Neuronal stem cell (in vitro differentiated cells): ENCODE measurements at regions not wholly inside any gene's neighbourhood (a gene's known extent, or its start where the extent isn't known, plus 50 kb on each side); places are given as distances from the start of the nearest gene placed in this dataset.

Experiments
- DNase-seq: peaks from one replicate; pipeline ENCODE4 v3.0.0-alpha.2; 2013; ENCODE audit warnings: low spot score
- H2AFZ ChIP-seq: one replicate; pipeline ENCODE4 v1.6.1; 2013; ENCODE audit warnings: mild to moderate bottlenecking, low read length, inconsistent platforms
- H2AK5ac ChIP-seq: 2 replicates; pipeline ENCODE4 v1.6.1; 2013; ENCODE audit warnings: low read depth, mild to moderate bottlenecking, inconsistent platforms, low read length, moderate library complexity, mixed read lengths
- H2BK120ac ChIP-seq: 2 replicates; pipeline ENCODE4 v1.6.1; 2013; ENCODE audit warnings: low read depth, mild to moderate bottlenecking, inconsistent platforms, low read length, moderate library complexity, mixed read lengths
- H2BK12ac ChIP-seq: one replicate; pipeline ENCODE4 v1.6.1; 2013; ENCODE audit warnings: low read length, inconsistent platforms
- H2BK15ac ChIP-seq: 2 replicates; pipeline ENCODE4 v1.6.1; 2013; ENCODE audit warnings: mild to moderate bottlenecking, low read length, inconsistent platforms, mixed read lengths
- H2BK5ac ChIP-seq: one replicate; pipeline ENCODE4 v1.6.1; 2013; ENCODE audit warnings: inconsistent platforms, mild to moderate bottlenecking, low read length, moderate library complexity
- H3K14ac ChIP-seq: one replicate; pipeline ENCODE4 v1.6.1; 2013; ENCODE audit warnings: low read length, inconsistent platforms
- H3K18ac ChIP-seq: 2 replicates; pipeline ENCODE4 v1.6.1; 2013; ENCODE audit warnings: low read length, inconsistent platforms
- H3K23ac ChIP-seq: 2 replicates; pipeline ENCODE4 v1.6.1; 2013; ENCODE audit warnings: low read depth, mild to moderate bottlenecking, mixed read lengths, low read length, inconsistent platforms; ENCODE audit not compliant: poor library complexity
- H3K27ac ChIP-seq: replicated peaks from 3 replicates; pipeline ENCODE4 v1.5.1; 2013; ENCODE audit warnings: low read length, inconsistent platforms
- H3K27me3 ChIP-seq, 3 experiments: 2 replicates each; pipeline ENCODE4 v1.6.1; 2013; ENCODE audit warnings: low read length in 3 of 3, mild to moderate bottlenecking in 2 of 3, inconsistent platforms in 1 of 3, low read depth in 1 of 3, mixed read lengths in 1 of 3, moderate library complexity in 1 of 3; ENCODE audit not compliant: control insufficient read depth in 3 of 3, insufficient read depth in 3 of 3
- H3K36me3 ChIP-seq, 2 donors: replicated peaks in 1 of 2; 2 replicates each; pipeline ENCODE4 v1.6.1; 2013; ENCODE audit warnings: low read length in 2 of 2; ENCODE audit not compliant: control insufficient read depth in 2 of 2, insufficient read depth in 2 of 2
- H3K4ac ChIP-seq: 2 replicates; pipeline ENCODE4 v1.6.1; 2013; ENCODE audit warnings: inconsistent platforms, mild to moderate bottlenecking, low read length, moderate library complexity
- H3K4me1 ChIP-seq, 2 donors: 1 replicate in 1 of 2; 2 replicates in 1 of 2; pipeline ENCODE4 v1.6.1; 2013; ENCODE audit warnings: low read length in 2 of 2, low read depth in 1 of 2; ENCODE audit not compliant: control insufficient read depth in 2 of 2, insufficient read depth in 1 of 2
- H3K4me2 ChIP-seq: one replicate; pipeline ENCODE4 v1.6.1; 2013; ENCODE audit warnings: mild to moderate bottlenecking, low read length, inconsistent platforms; ENCODE audit not compliant: insufficient read depth, poor library complexity, severe bottlenecking
- H3K4me3 ChIP-seq, 2 donors: 2 replicates each; pipeline ENCODE4 v1.5.1; 2013; ENCODE audit warnings: low read length in 2 of 2, mild to moderate bottlenecking in 2 of 2, inconsistent platforms in 1 of 2, moderate library complexity in 1 of 2
- H3K79me1 ChIP-seq: one replicate; pipeline ENCODE4 v1.6.1; 2013; ENCODE audit warnings: low read depth, mild to moderate bottlenecking, inconsistent platforms, low read length, moderate library complexity
- H3K9ac ChIP-seq: one replicate; pipeline ENCODE4 v1.6.1; 2013; ENCODE audit warnings: mild to moderate bottlenecking, low read depth, low read length, inconsistent platforms; ENCODE audit not compliant: poor library complexity
- H3K9me3 ChIP-seq, 2 donors: replicated peaks in 1 of 2; 2 replicates each; pipeline versions ENCODE3 to v1.6.1; 2013; ENCODE audit warnings: low read length in 2 of 2, mild to moderate bottlenecking in 2 of 2, inconsistent platforms in 1 of 2, low read depth in 1 of 2, mixed read lengths in 1 of 2, moderate library complexity in 1 of 2; ENCODE audit not compliant: control insufficient read depth in 2 of 2, insufficient read depth in 1 of 2
- H4K8ac ChIP-seq: one replicate; pipeline ENCODE4 v1.6.1; 2013; ENCODE audit warnings: low read depth, mild to moderate bottlenecking, inconsistent platforms, low read length, moderate library complexity
- H4K91ac ChIP-seq: one replicate; pipeline ENCODE4 v1.6.1; 2013; ENCODE audit warnings: low read length, low read depth, mild to moderate bottlenecking, inconsistent platforms; ENCODE audit not compliant: poor library complexity
- WGBS, 2 donors: extraction: QIAGEN DNeasy Blood & Tissue Kit; methylation state at CpG; one replicate each; pipeline ENCODE4 v1.1.7; 2013; ENCODE audit warnings: missing lambda C conversion rate in 2 of 2, mixed read lengths in 1 of 2; ENCODE audit not compliant: insufficient read length in 2 of 2, insufficient replicate concordance in 1 of 2; ENCODE audit errors: extremely low coverage in 2 of 2; 5-methylcytosine and 5-hydroxymethylcytosine counted together

GRCh38 chr4:31678356-31678755 is 958.2 kb downstream of the PCDH7 start:
- no peak overlapping the region for H3K27ac ChIP-seq
- no peak overlapping the region for H4K91ac ChIP-seq
- DNase-seq = no peak
- H2BK12ac ChIP-seq = no peak overlapping the region
- no peak overlapping the region for H3K4me3 ChIP-seq
- no peak overlapping the region for H3K18ac ChIP-seq
- H3K9ac ChIP-seq = no peak overlapping the region
- WGBS, 2 donors = no CpG with 5 or more reads among the region's 1 CpG
- H2BK120ac ChIP-seq = no peak overlapping the region
- H3K4me2 ChIP-seq = no peak overlapping the region
- no peak overlapping the region for H2AFZ ChIP-seq
- no peak overlapping the region for H2AK5ac ChIP-seq
- H3K4ac ChIP-seq = no peak overlapping the region
- H3K23ac ChIP-seq = no peak overlapping the region
- H3K79me1 ChIP-seq = no peaks in the 10 kb centered on the region
- H4K8ac ChIP-seq = no peak overlapping the region
- H3K36me3 ChIP-seq = no peaks in the 10 kb centered on the region
- H3K14ac ChIP-seq = no peak overlapping the region
- H3K9me3 ChIP-seq = no peaks in the 10 kb centered on the region
- H3K27me3 ChIP-seq = no peaks in the 10 kb centered on the region
- H2BK5ac ChIP-seq = no peak overlapping the region
- no peaks in the 10 kb centered on the region for H3K4me1 ChIP-seq
- no peak overlapping the region for H2BK15ac ChIP-seq

GRCh38 chr4:31682796-31683195 is 962.6 kb downstream of the PCDH7 start:
- no peak overlapping the region for H3K14ac ChIP-seq
- no peak overlapping the region for H4K8ac ChIP-seq
- H3K4ac ChIP-seq = no peak overlapping the region
- H3K36me3 ChIP-seq = no peaks in the 10 kb centered on the region
- no peak overlapping the region for H2AK5ac ChIP-seq
- no peak overlapping the region for H3K18ac ChIP-seq
- DNase-seq = no peak
- H2BK120ac ChIP-seq = no peak overlapping the region
- no peak overlapping the region for H2BK15ac ChIP-seq
- no peaks in the 10 kb centered on the region for H3K79me1 ChIP-seq
- H2BK12ac ChIP-seq = no peak overlapping the region
- no peaks in the 10 kb centered on the region for H3K9me3 ChIP-seq
- H3K4me2 ChIP-seq = no peak overlapping the region
- H3K23ac ChIP-seq = no peak overlapping the region
- H3K4me3 ChIP-seq = no peak overlapping the region
- H2AFZ ChIP-seq = peak overlapping the region; percentile 31
- H3K27ac ChIP-seq = no peak overlapping the region
- no peaks in the 10 kb centered on the region for H3K4me1 ChIP-seq
- H4K91ac ChIP-seq = no peak overlapping the region
- H3K27me3 ChIP-seq = no peaks in the 10 kb centered on the region
- no peak overlapping the region for H2BK5ac ChIP-seq
- no peak overlapping the region for H3K9ac ChIP-seq
- WGBS, 2 donors = no CpG with 5 or more reads among the region's 3 CpGs

- H3K9ac ChIP-seq = no peak overlapping the region
- H2BK120ac ChIP-seq = no peak overlapping the region
- H3K79me1 ChIP-seq = no peaks in the 10 kb centered on the region
- no peak overlapping the region for H2AFZ ChIP-seq
- WGBS, 2 donors = no CpG with 5 or more reads among the region's 3 CpGs
- no peak overlapping the region for H3K4ac ChIP-seq
- no peak overlapping the region for H2BK5ac ChIP-seq
- no peak overlapping the region for H3K18ac ChIP-seq
- no peak for DNase-seq
- no peaks in the 10 kb centered on the region for H3K36me3 ChIP-seq
- no peak overlapping the region for H3K23ac ChIP-seq
- H3K9me3 ChIP-seq = no peaks in the 10 kb centered on the region
- no peak overlapping the region for H4K91ac ChIP-seq
- H3K14ac ChIP-seq = no peak overlapping the region
- no peak overlapping the region for H2BK12ac ChIP-seq
- H3K4me1 ChIP-seq = no peaks in the 10 kb centered on the region
- H4K8ac ChIP-seq = no peak overlapping the region
- H3K4me3 ChIP-seq = no peak overlapping the region
- no peak overlapping the region for H3K4me2 ChIP-seq
- H3K27ac ChIP-seq = no peak overlapping the region
- H2BK15ac ChIP-seq = no peak overlapping the region
- H2AK5ac ChIP-seq = no peak overlapping the region
- no peaks in the 10 kb centered on the region for H3K27me3 ChIP-seq
Observed at GRCh38 chr4:31687717-31688342, 967.7 kb downstream of the PCDH7 start.

DNA sequence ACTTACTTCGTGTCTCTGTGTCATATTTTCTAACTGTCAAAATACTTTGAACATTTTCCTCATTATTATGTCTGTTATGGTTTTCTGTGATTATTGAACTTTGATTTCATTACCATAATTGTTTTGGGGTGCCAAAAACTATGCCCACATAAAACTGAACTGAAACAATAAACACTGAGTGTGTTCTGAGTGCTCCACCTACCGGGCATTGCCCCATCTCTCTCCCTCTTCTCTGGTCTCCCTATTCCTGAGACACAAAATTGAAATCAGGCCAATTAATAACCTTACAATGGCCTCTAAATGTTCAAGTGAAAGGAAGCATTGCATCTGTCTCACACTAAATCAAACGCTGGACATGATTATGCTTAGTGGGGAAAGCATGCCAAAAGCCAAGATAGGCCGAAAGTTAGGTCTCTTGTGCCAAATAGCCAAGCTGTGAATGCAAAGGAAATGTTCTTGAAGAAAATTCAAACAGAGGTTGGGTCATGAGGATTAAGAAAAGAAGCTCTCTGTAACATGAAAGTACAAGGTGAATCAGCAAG is 972.3 kb downstream of the PCDH7 start:
- Histone ChIP-seq H2BK12ac (no peak overlapping the region), H3K18ac (no peak overlapping the region)
- WGBS, 2 donors = no CpG with 5 or more reads among the region's 4 CpGs

More for the DNA sequence above, 972.3 kb downstream of the PCDH7 start:
- H2BK120ac ChIP-seq = no peak overlapping the region
- no peak overlapping the region for H3K23ac ChIP-seq
- no peak overlapping the region for H3K9ac ChIP-seq
- no peak overlapping the region for H4K91ac ChIP-seq
- H3K9me3 ChIP-seq = peaks cover 0 to 5% of the 10 kb centered on the region in 2 donors
- no peak overlapping the region for H2BK15ac ChIP-seq
- no peak overlapping the region for H3K27ac ChIP-seq
- no peaks in the 10 kb centered on the region for H3K36me3 ChIP-seq
- no peak overlapping the region for H3K4me2 ChIP-seq
- H3K14ac ChIP-seq = no peak overlapping the region
- no peak overlapping the region for H4K8ac ChIP-seq
- no peak overlapping the region for H3K4me3 ChIP-seq
- no peak overlapping the region for H3K4ac ChIP-seq
- H3K4me1 ChIP-seq = no peaks in the 10 kb centered on the region
- H2AFZ ChIP-seq = no peak overlapping the region
- DNase-seq = no peak
- no peaks in the 10 kb centered on the region for H3K27me3 ChIP-seq
- H2AK5ac ChIP-seq = no peak overlapping the region
- H3K79me1 ChIP-seq = no peaks in the 10 kb centered on the region
- H2BK5ac ChIP-seq = no peak overlapping the region
